ENCODE measurements at regions not wholly inside any gene's neighbourhood (a gene's known extent, or its start where the extent isn't known, plus 50 kb on each side); places are given as distances from the start of the nearest gene placed in this dataset.

- TF ChIP-seq REST (IDR thresholded peaks at IDR 0.05; ENCODE audit: insufficient read depth in 1 of 2, low read depth in 2 of 2, low read length in 2 of 2) (no peak), FOXP2 (optimal IDR thresholded peaks at IDR 0.05; ENCODE audit: borderline replicate concordance, extremely low read depth, extremely low read length, insufficient read depth) (no peak), POLR2AphosphoS5 (IDR thresholded peaks at IDR 0.05; ENCODE audit: low read depth, low read length) (no peak), SIN3A (IDR thresholded peaks at IDR 0.05; ENCODE audit: borderline replicate concordance, insufficient read depth, low read length) (no peak), TAF1 (IDR thresholded peaks at IDR 0.05; ENCODE audit: borderline replicate concordance, insufficient read depth, low read length) (no peak)
Measured at GRCh38 chr1:5643360-5644107, 348.7 kb downstream of the NPHP4 start.

GRCh38 chr1:5640845-5641244 is 351.4 kb downstream of the NPHP4 start:
- TF ChIP-seq REST (IDR thresholded peaks at IDR 0.05; ENCODE audit: insufficient read depth in 1 of 2, low read depth in 2 of 2, low read length in 2 of 2) = no peak
- TF ChIP-seq FOXP2 (optimal IDR thresholded peaks at IDR 0.05; ENCODE audit: borderline replicate concordance, extremely low read depth, extremely low read length, insufficient read depth) = no peak
- TF ChIP-seq POLR2AphosphoS5 (IDR thresholded peaks at IDR 0.05; ENCODE audit: low read depth, low read length) = no peak
- no peak for TF ChIP-seq SIN3A (IDR thresholded peaks at IDR 0.05; ENCODE audit: borderline replicate concordance, insufficient read depth, low read length)
- TF ChIP-seq TAF1 (IDR thresholded peaks at IDR 0.05; ENCODE audit: borderline replicate concordance, insufficient read depth, low read length) = no peak

- TF ChIP-seq FOXP2 (optimal IDR thresholded peaks at IDR 0.05; ENCODE audit: borderline replicate concordance, extremely low read depth, extremely low read length, insufficient read depth) (no peak), POLR2AphosphoS5 (IDR thresholded peaks at IDR 0.05; ENCODE audit: low read depth, low read length) (no peak), TAF1 (IDR thresholded peaks at IDR 0.05; ENCODE audit: borderline replicate concordance, insufficient read depth, low read length) (no peak), REST (IDR thresholded peaks at IDR 0.05; ENCODE audit: insufficient read depth in 1 of 2, low read depth in 2 of 2, low read length in 2 of 2) (no peak), SIN3A (IDR thresholded peaks at IDR 0.05; ENCODE audit: borderline replicate concordance, insufficient read depth, low read length) (no peak)
Measured at GRCh38 chr1:5639106-5639722, 353.0 kb downstream of the NPHP4 start.

- TF ChIP-seq FOXP2 (optimal IDR thresholded peaks at IDR 0.05; ENCODE audit: borderline replicate concordance, extremely low read depth, extremely low read length, insufficient read depth) (no peak), REST (IDR thresholded peaks at IDR 0.05; ENCODE audit: insufficient read depth in 1 of 2, low read depth in 2 of 2, low read length in 2 of 2) (no peak), SIN3A (IDR thresholded peaks at IDR 0.05; ENCODE audit: borderline replicate concordance, insufficient read depth, low read length) (no peak), POLR2AphosphoS5 (IDR thresholded peaks at IDR 0.05; ENCODE audit: low read depth, low read length) (no peak), TAF1 (IDR thresholded peaks at IDR 0.05; ENCODE audit: borderline replicate concordance, insufficient read depth, low read length) (no peak)
Measured at GRCh38 chr1:5638582-5638981, 353.6 kb downstream of the NPHP4 start.

Data from PFSK-1 (cell line).